GM12874 (cell line): ENCODE measurements at regions not wholly inside any gene's neighbourhood (a gene's known extent, or its start where the extent isn't known, plus 50 kb on each side); places are given as distances from the start of the nearest gene placed in this dataset.

Source experiments
- CTCF ChIP-seq: IDR thresholded peaks from 2 replicates; pipeline ENCODE4 v1.5.1; 2011; ENCODE audit warnings: low read depth, mild to moderate bottlenecking, control low read depth, low read length, moderate library complexity; ENCODE audit not compliant: insufficient read depth

GRCh38 chr11:104541701-104542100 is 356.6 kb downstream of the CASP12 start:
- no peak for TF ChIP-seq CTCF

- TF ChIP-seq CTCF, result no peak
These were observed 359.9 kb downstream of the CASP12 start for GRCh38 chr11:104538313-104538712.

GRCh38 chr11:104534278-104534677 is 364.0 kb downstream of the CASP12 start:
- no peak for TF ChIP-seq CTCF

- TF ChIP-seq CTCF, result no peak
These were observed 366.4 kb downstream of the CASP12 start for GRCh38 chr11:104531894-104532293.

- TF ChIP-seq CTCF, result peak; percentile 26; the same call in 1 of the 2 replicates
These were observed 367.1 kb upstream of the PDGFD start for GRCh38 chr11:104531075-104531474.

- no peak for TF ChIP-seq CTCF
These were observed 366.0 kb upstream of the PDGFD start for GRCh38 chr11:104529906-104530305.

- no peak for TF ChIP-seq CTCF
These were observed 365.3 kb upstream of the PDGFD start for GRCh38 chr11:104529213-104529612.

GRCh38 chr11:104526006-104526405 is 362.1 kb upstream of the PDGFD start:
- TF ChIP-seq CTCF, result no peak
